ENCODE measurements at regions not wholly inside any gene's neighbourhood (a gene's known extent, or its start where the extent isn't known, plus 50 kb on each side); places are given as distances from the start of the nearest gene placed in this dataset.

GRCh38 chr13:76703216-76703615 is 183.0 kb downstream of the KCTD12 start:
- TF ChIP-seq POLR2A (IDR thresholded peaks at IDR 0.05; ENCODE audit: extremely low read depth, insufficient read length) (no peak), CTCF (IDR thresholded peaks at IDR 0.05; ENCODE audit: low read depth, low read length) (no peak)
